RKO (cell line): ENCODE measurements at regions not wholly inside any gene's neighbourhood (a gene's known extent, or its start where the extent isn't known, plus 50 kb on each side); places are given as distances from the start of the nearest gene placed in this dataset.
"Not testable (repeated sequence)": the region's sequence is repeated elsewhere in the genome, so short reads cannot be mapped to it uniquely, and the experiment has no call there.

ENCODE experiments used
- DNase-seq: peaks from one replicate; pipeline ENCODE4 v3.0.0-alpha.2; 2016; ENCODE audit warnings: low spot score

- no peak for DNase-seq
These were observed 399.5 kb downstream of the BUD13 start for GRCh38 chr11:116373104-116373944.

- DNase-seq: no peak
These were observed 401.6 kb downstream of the BUD13 start for GRCh38 chr11:116371146-116371545.

GRCh38 chr11:116368784-116369183 lies 404.0 kb downstream of the BUD13 start:
- no peak for DNase-seq

- DNase-seq: no peak
These were observed 405.7 kb downstream of the BUD13 start for GRCh38 chr11:116366980-116367645.

GRCh38 chr11:116366451-116366850 lies 406.3 kb downstream of the BUD13 start:
- no peak for DNase-seq

- not testable (repeated sequence) for DNase-seq
These were observed 407.9 kb downstream of the BUD13 start for GRCh38 chr11:116364925-116365324.

- DNase-seq: no peak
These were observed 408.4 kb downstream of the BUD13 start for GRCh38 chr11:116364348-116364747.

GRCh38 chr11:116360221-116360941 lies 412.4 kb downstream of the BUD13 start:
- DNase-seq: no peak

- DNase-seq: no peak
These were observed 414.8 kb downstream of the BUD13 start for GRCh38 chr11:116357784-116358544.

GRCh38 chr11:116356451-116356850 lies 416.3 kb downstream of the BUD13 start:
- DNase-seq: no peak

GRCh38 chr11:116355104-116355503 lies 417.7 kb downstream of the BUD13 start:
- DNase-seq: no peak

- peak; percentile 11 for DNase-seq
These were observed 419.2 kb downstream of the BUD13 start for GRCh38 chr11:116353589-116353988.

- no peak for DNase-seq
These were observed 419.9 kb downstream of the BUD13 start for GRCh38 chr11:116352881-116353280.

GRCh38 chr11:116348226-116348625 lies 424.6 kb downstream of the BUD13 start:
- no peak for DNase-seq

- DNase-seq: no peak
These were observed 427.2 kb downstream of the BUD13 start for GRCh38 chr11:116345575-116345974.

GRCh38 chr11:116344601-116345000 lies 428.2 kb downstream of the BUD13 start:
- no peak for DNase-seq

GRCh38 chr11:116343270-116343669 lies 429.5 kb downstream of the BUD13 start:
- DNase-seq: no peak

- DNase-seq: no peak
These were observed 430.6 kb downstream of the BUD13 start for GRCh38 chr11:116342148-116342547.

- DNase-seq: no peak
These were observed 433.3 kb downstream of the BUD13 start for GRCh38 chr11:116339306-116340098.

- DNase-seq: not testable (repeated sequence)
These were observed 434.3 kb downstream of the BUD13 start for GRCh38 chr11:116338500-116338899.

GRCh38 chr11:116336540-116336939 lies 436.2 kb downstream of the BUD13 start:
- DNase-seq: no peak
